ENCODE measurements at regions not wholly inside any gene's neighbourhood (a gene's known extent, or its start where the extent isn't known, plus 50 kb on each side); places are given as distances from the start of the nearest gene placed in this dataset.

DNA sequence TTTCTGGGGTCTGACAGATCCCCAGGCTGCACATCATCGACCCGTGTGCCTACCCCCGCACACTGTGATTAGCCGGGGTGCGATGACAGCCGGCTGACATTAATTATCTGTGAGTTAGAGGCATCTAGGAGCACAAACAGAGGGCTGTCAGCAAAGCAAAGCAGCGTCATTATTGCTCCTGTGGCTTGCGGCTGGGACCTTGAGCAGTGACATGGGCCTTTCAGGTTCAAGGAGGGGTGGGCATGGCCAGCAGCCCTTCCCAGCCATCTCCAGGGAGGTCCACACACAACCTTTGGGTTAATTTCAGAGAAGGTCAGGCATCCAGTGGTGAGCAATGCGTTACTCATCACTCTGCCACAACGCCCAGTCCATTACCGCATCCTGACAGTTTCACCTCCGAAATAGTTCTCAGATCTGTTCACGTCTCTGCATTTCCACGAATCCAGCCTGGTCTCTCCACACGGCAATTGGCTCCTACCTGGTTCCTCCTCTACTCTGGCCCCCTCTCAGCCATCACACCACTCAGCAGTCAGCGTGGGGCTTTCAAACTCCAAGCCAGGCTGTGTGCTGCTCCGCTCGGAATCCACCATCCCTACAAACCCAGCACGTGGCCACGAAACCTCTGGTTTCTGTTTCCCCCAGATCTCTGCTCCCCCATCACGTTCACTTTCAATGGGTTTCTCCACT is 249.7 kb upstream of the C16orf82 start:
- Histone ChIP-seq H3K9me2 (replicated peaks; ENCODE audit: control insufficient read depth, low read length) (no peaks in the 10 kb centered on the region), H3K79me2 (ENCODE audit: control insufficient read depth, low read length) (no peaks in the 10 kb centered on the region), H3F3A (ENCODE audit: control insufficient read depth, insufficient read depth) (no peaks in the 10 kb centered on the region), H3K36me3 (ENCODE audit: control insufficient read depth, low read length) (no peaks in the 10 kb centered on the region), H3K27ac (ENCODE audit: low read depth, low read length) (no peak overlapping the region), H3K4me2 (ENCODE audit: low read length) (no peak overlapping the region), H3K4me1 (ENCODE audit: control insufficient read depth, low read length) (no peaks in the 10 kb centered on the region), H3K4me3 (ENCODE audit: low read length) (no peak overlapping the region), H4K20me1 (ENCODE audit: control insufficient read depth, insufficient read depth, low read depth, low read length) (no peaks in the 10 kb centered on the region), H3K9me3 (ENCODE audit: control insufficient read depth, insufficient read depth, low read length) (no peaks in the 10 kb centered on the region), H3K27me3 (ENCODE audit: control insufficient read depth, low read length) (no peaks in the 10 kb centered on the region)
- TF ChIP-seq, protein P1, sequence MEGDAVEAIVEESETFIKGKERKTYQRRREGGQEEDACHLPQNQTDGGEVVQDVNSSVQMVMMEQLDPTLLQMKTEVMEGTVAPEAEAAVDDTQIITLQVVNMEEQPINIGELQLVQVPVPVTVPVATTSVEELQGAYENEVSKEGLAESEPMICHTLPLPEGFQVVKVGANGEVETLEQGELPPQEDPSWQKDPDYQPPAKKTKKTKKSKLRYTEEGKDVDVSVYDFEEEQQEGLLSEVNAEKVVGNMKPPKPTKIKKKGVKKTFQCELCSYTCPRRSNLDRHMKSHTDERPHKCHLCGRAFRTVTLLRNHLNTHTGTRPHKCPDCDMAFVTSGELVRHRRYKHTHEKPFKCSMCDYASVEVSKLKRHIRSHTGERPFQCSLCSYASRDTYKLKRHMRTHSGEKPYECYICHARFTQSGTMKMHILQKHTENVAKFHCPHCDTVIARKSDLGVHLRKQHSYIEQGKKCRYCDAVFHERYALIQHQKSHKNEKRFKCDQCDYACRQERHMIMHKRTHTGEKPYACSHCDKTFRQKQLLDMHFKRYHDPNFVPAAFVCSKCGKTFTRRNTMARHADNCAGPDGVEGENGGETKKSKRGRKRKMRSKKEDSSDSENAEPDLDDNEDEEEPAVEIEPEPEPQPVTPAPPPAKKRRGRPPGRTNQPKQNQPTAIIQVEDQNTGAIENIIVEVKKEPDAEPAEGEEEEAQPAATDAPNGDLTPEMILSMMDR (IDR thresholded peaks at IDR 0.05; ENCODE audit: low read depth, low read length, poor library complexity, severe bottlenecking): no peak
- TF ChIP-seq EZH2phosphoT487 (IDR thresholded peaks at IDR 0.05; ENCODE audit: borderline replicate concordance, low read length): no peak

DNA sequence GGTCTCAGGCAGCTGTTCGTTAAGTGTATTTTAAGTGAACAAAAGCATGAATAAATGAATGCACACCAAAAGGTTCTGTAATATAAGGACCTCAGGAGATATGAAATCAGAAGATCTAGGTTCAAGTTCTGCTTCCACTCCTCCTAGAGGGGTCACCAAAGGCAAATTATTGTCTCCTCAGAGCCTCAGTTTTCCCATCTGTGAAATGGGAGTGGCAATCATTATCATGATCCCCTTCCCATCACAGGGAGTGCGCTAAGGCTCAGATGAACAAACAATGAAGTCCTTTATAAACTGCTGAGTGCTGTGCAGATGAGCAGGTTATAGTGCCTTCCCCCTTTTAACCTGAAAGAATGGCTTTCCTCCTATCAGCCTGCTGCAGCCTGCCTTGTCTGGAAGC is 248.3 kb upstream of the C16orf82 start:
- Histone ChIP-seq H3K4me1 (ENCODE audit: control insufficient read depth, low read length) (no peaks in the 10 kb centered on the region), H3K79me2 (ENCODE audit: control insufficient read depth, low read length) (no peaks in the 10 kb centered on the region), H3K4me2 (ENCODE audit: low read length) (no peak overlapping the region), H4K20me1 (ENCODE audit: control insufficient read depth, insufficient read depth, low read depth, low read length) (no peaks in the 10 kb centered on the region), H3K27ac (ENCODE audit: low read depth, low read length) (no peak overlapping the region), H3K27me3 (ENCODE audit: control insufficient read depth, low read length) (no peaks in the 10 kb centered on the region), H3K9me3 (ENCODE audit: control insufficient read depth, insufficient read depth, low read length) (no peaks in the 10 kb centered on the region), H3K9me2 (replicated peaks; ENCODE audit: control insufficient read depth, low read length) (no peaks in the 10 kb centered on the region), H3F3A (ENCODE audit: control insufficient read depth, insufficient read depth) (no peaks in the 10 kb centered on the region), H3K4me3 (ENCODE audit: low read length) (no peak overlapping the region), H3K36me3 (ENCODE audit: control insufficient read depth, low read length) (no peaks in the 10 kb centered on the region)
- TF ChIP-seq, protein P1 (IDR thresholded peaks at IDR 0.05; ENCODE audit: low read depth, low read length, poor library complexity, severe bottlenecking): no peak
- no peak for TF ChIP-seq EZH2phosphoT487 (IDR thresholded peaks at IDR 0.05; ENCODE audit: borderline replicate concordance, low read length)

DNA sequence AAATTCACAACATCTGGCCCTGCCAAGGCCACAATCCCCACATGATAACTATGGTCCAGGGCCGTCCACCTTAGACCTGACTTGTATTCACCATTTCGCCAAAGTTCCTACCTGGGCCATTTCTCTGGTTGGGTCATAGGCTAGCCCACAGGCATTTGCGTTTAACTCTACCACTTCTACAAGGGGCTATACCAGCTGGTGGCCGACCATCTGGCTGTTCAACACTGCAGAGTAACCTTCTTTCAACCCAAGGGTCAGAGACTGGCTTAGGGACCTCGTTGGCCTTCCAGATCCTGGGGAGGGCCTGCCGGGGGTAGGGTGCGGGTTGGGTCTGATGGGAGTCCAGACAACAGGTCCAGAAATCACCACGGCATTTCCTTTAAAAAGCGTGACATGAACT is 242.3 kb upstream of the C16orf82 start:
- Histone ChIP-seq H4K20me1 (ENCODE audit: control insufficient read depth, insufficient read depth, low read depth, low read length) (no peaks in the 10 kb centered on the region), H3K27ac (ENCODE audit: low read depth, low read length) (no peak overlapping the region), H3K27me3 (ENCODE audit: control insufficient read depth, low read length) (no peaks in the 10 kb centered on the region), H3K4me3 (ENCODE audit: low read length) (no peak overlapping the region), H3K9me2 (replicated peaks; ENCODE audit: control insufficient read depth, low read length) (no peaks in the 10 kb centered on the region), H3K79me2 (ENCODE audit: control insufficient read depth, low read length) (no peaks in the 10 kb centered on the region), H3K36me3 (ENCODE audit: control insufficient read depth, low read length) (no peaks in the 10 kb centered on the region), H3K4me1 (ENCODE audit: control insufficient read depth, low read length) (no peaks in the 10 kb centered on the region), H3F3A (ENCODE audit: control insufficient read depth, insufficient read depth) (no peaks in the 10 kb centered on the region), H3K9me3 (ENCODE audit: control insufficient read depth, insufficient read depth, low read length) (no peaks in the 10 kb centered on the region), H3K4me2 (ENCODE audit: low read length) (no peak overlapping the region)
- TF ChIP-seq, protein P1 (IDR thresholded peaks at IDR 0.05; ENCODE audit: low read depth, low read length, poor library complexity, severe bottlenecking): no peak
- TF ChIP-seq EZH2phosphoT487 (IDR thresholded peaks at IDR 0.05; ENCODE audit: borderline replicate concordance, low read length): no peak
